ENCODE measurements at regions not wholly inside any gene's neighbourhood (a gene's known extent, or its start where the extent isn't known, plus 50 kb on each side); places are given as distances from the start of the nearest gene placed in this dataset.

DNA sequence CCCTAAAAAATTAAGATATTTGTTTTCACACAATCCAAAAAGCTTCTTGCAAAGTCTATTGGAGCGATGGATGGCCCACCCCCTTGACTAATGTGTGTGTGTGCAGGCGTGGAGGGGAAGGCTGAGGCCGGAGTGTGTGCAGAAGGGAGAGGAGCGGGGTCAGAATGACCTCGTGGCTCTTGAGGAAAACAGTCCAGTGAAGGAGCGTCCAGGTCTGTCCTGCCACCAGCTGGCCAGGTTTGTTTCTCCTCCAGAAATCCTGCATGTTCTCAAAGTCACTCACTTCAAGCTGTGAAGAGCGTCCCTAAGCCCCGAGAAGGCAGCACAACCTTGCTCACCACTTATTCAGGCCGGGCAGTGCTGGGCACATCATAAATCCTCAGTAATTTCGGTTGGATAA is 69.5 kb upstream of the SSX2IP start:
- TF ChIP-seq, protein P1, sequence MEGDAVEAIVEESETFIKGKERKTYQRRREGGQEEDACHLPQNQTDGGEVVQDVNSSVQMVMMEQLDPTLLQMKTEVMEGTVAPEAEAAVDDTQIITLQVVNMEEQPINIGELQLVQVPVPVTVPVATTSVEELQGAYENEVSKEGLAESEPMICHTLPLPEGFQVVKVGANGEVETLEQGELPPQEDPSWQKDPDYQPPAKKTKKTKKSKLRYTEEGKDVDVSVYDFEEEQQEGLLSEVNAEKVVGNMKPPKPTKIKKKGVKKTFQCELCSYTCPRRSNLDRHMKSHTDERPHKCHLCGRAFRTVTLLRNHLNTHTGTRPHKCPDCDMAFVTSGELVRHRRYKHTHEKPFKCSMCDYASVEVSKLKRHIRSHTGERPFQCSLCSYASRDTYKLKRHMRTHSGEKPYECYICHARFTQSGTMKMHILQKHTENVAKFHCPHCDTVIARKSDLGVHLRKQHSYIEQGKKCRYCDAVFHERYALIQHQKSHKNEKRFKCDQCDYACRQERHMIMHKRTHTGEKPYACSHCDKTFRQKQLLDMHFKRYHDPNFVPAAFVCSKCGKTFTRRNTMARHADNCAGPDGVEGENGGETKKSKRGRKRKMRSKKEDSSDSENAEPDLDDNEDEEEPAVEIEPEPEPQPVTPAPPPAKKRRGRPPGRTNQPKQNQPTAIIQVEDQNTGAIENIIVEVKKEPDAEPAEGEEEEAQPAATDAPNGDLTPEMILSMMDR (IDR thresholded peaks at IDR 0.05), result no peak
- no peak for TF ChIP-seq ZFX (IDR thresholded peaks at IDR 0.05; ENCODE audit: borderline replicate concordance)
- H3K27ac ChIP-seq, result no peak overlapping the region

DNA sequence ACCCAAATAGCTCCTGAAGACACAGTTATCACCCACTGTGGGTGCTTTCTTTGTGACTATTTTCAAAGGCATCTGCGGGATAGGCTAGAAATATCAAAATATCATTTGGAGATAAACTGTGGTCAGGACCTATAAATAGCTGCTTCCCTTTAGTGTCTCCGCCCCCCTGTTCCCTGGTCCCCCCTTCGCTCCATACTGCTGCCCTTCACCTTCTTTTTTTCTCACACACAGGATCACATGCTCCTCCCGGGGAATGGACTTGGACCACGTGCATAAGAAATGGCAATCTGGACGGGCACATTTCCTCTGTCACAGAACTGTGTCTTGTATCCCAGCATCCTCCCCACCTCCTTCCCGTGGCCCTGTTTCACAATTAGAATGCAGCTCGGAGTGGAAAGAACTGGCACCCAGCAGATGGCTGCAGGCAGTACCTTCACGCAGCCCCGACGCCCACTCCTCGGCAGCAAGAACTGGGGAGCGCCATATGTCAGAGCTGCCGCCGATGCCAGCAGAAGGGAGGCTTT is 68.8 kb upstream of the SSX2IP start:
- no peak for TF ChIP-seq ZFX (IDR thresholded peaks at IDR 0.05; ENCODE audit: borderline replicate concordance)
- no peak overlapping the region for H3K27ac ChIP-seq

DNA sequence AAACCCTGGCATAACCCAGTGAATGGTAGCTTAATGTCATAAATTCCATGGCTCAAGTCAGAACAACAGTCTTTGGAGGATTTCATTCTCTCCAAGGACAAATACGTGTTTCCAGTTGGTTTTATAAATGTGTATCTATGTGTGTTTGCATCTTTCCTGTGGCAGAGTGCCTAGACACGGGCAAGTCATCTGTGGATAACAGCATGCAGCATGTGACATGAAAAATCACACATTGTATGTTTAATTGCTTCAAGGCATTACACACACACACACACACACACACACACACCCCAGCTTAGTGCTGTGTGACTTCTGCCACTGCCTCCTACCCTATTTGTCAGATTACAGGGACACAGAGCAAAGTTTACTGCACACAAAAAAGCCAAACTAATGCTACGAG is 68.2 kb upstream of the SSX2IP start:
- H3K27ac ChIP-seq, result no peak overlapping the region
- no peak for TF ChIP-seq ZFX (IDR thresholded peaks at IDR 0.05; ENCODE audit: borderline replicate concordance)
- TF ChIP-seq, protein P1 (IDR thresholded peaks at IDR 0.05), result no peak

DNA sequence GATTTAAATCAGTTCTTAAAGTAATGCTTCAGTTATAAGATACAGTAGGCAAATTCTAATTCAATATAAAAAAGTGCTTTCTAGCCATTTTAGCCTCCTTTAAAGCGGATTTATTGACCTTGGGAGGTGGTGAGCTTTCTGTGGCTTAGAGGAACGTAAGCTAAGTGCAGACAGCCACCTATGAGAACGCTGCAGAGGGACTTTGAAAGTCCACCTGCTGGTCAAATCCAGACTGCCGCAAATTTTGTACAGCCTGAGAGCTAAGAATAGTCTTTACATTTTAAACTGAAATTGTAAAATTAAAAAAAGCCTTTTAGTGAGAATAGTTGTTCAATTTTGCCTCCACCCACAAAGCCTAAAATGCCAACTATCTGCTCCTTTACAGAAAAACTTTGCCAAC is 67.0 kb upstream of the SSX2IP start:
- TF ChIP-seq ZFX (IDR thresholded peaks at IDR 0.05; ENCODE audit: borderline replicate concordance), result no peak
- TF ChIP-seq, protein P1 (IDR thresholded peaks at IDR 0.05), result no peak
- no peak overlapping the region for H3K27ac ChIP-seq

DNA sequence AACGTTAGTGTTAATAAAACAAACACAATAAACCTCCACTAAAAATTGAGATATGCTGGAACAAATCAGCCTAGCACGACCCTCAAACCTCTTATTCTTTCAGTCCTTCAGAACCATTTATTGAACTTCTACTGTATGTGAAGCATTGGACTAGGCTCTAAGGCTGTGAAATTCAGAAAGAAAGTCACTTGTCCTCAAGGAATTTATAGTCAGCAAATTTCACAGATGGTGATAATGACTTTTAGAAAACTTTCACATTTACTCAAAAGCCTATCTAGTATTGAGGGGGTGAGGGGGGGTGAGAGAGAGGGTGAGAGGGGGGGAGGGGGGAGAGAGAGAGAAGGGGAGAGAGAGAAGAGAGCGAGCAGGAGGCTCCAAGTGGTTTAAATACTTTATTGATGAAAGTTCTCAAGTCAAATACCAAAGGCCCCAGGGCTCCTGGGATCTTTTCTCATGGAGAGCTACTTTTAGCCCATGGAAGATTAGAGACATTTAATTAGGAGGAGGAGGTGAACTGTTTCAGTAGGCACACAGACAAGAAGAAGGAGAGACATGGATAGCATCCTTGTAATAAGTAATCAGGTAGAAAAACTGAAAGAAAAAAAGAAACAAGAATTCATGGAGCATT is 66.3 kb upstream of the SSX2IP start:
- H3K27ac ChIP-seq, result no peak overlapping the region
- TF ChIP-seq ZFX (IDR thresholded peaks at IDR 0.05; ENCODE audit: borderline replicate concordance), result no peak
- TF ChIP-seq, protein P1 (IDR thresholded peaks at IDR 0.05), result no peak

DNA sequence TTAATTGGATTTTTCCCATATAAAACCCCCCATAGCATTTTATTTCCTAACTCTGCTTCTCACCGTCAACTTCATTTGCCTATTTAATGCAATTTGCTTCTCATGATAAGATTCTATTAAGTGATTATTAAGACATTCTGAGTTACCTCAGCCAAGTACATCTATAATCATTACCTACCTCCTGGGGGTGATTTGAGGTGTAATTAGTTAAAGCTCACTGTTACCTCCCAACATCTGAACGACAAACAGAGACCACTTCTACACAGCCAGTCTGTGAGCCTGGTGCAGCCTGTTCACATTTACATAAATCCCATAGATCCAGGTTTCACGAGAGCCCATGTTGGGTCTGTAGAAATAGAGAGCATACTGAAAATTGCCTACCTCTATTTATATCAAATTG is 65.7 kb upstream of the SSX2IP start:
- no peak overlapping the region for H3K27ac ChIP-seq
- TF ChIP-seq ZFX (IDR thresholded peaks at IDR 0.05; ENCODE audit: borderline replicate concordance), result no peak
- TF ChIP-seq, protein P1 (IDR thresholded peaks at IDR 0.05), result no peak

DNA sequence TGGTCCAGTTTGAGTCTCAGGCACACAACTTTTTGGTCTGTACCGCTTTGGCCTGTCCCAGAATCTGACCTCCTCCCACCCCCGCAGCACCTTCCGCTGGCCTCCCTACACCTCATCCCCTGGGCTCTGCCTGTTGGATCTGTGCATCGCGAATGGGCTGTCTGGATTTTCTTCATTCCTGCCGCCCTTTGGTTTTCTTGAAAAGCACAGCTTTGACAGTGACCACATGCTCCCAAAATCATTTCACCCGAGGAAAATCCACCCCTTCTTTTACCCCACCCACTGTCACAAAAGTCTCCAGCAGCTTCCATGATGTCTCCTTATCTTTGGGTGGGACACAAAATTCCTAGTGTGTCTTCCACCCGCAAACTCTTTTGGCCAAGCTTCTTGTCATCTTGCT is 65.0 kb upstream of the SSX2IP start:
- TF ChIP-seq ZFX (IDR thresholded peaks at IDR 0.05; ENCODE audit: borderline replicate concordance), result no peak
- H3K27ac ChIP-seq, result no peak overlapping the region

DNA sequence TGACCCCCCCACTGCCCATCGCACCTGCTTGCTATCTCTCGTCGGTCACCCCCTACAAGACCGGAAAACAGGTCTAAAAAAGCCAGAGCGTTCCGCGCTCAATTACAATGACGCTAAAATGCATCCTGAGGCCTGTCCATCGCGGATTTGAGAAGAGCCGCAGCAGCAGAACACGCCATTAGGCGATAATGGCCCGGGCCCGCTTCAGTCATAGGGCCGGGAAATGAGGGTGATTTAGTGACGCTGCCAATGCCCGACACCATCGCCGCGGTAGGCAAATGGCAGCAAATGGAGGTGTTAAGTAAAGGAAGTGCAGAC is 64.1 kb upstream of the SSX2IP start:
- no peak for TF ChIP-seq ZFX (IDR thresholded peaks at IDR 0.05; ENCODE audit: borderline replicate concordance)
- TF ChIP-seq, protein P1 (IDR thresholded peaks at IDR 0.05), result no peak
- H3K27ac ChIP-seq, result no peak overlapping the region

All from 22Rv1 (cell line).